AG10803 (cell line): ENCODE measurements at regions not wholly inside any gene's neighbourhood (a gene's known extent, or its start where the extent isn't known, plus 50 kb on each side); places are given as distances from the start of the nearest gene placed in this dataset.

Source experiments
- DNase-seq: peaks from one replicate; pipeline ENCODE4 v3.0.0; 2010; ENCODE audit warnings: low read depth
- H3K4me3 ChIP-seq: 2 replicates; pipeline ENCODE4 v1.5.1; 2011; ENCODE audit warnings: mild to moderate bottlenecking, low read length, control low read depth
- TF ChIP-seq, protein P1 (sequence below): conservative IDR thresholded peaks from 2 replicates; pipeline ENCODE4 v1.5.1; 2011; ENCODE audit warnings: mild to moderate bottlenecking, low read length, control low read depth, inconsistent platforms

DNA sequence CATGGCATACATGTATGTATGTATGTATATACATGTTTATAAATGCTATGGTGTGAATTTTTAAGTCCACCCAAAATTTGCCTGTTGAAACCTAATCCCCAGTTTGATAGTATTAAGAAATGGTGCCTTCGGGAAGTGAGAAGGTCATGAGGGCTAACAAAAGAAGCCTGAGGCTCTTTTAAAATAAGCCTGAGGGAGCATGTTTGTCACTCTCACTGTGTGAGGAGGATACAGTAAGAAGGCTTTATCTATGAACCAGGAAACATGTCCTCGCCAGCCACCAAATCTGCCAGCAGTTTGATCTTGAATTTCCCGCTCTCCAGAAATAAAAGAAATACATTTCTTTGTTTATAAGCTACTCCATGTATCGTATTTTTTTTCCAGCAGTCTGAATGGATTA, 163.0 kb upstream of the LINC00305 start:
- DNase-seq: no peak
- H3K4me3 ChIP-seq: no peak overlapping the region
- TF ChIP-seq, protein P1, sequence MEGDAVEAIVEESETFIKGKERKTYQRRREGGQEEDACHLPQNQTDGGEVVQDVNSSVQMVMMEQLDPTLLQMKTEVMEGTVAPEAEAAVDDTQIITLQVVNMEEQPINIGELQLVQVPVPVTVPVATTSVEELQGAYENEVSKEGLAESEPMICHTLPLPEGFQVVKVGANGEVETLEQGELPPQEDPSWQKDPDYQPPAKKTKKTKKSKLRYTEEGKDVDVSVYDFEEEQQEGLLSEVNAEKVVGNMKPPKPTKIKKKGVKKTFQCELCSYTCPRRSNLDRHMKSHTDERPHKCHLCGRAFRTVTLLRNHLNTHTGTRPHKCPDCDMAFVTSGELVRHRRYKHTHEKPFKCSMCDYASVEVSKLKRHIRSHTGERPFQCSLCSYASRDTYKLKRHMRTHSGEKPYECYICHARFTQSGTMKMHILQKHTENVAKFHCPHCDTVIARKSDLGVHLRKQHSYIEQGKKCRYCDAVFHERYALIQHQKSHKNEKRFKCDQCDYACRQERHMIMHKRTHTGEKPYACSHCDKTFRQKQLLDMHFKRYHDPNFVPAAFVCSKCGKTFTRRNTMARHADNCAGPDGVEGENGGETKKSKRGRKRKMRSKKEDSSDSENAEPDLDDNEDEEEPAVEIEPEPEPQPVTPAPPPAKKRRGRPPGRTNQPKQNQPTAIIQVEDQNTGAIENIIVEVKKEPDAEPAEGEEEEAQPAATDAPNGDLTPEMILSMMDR: no peak

- TF ChIP-seq, protein P1: no peak
- no peak for DNase-seq
- H3K4me3 ChIP-seq: no peak overlapping the region
These were observed 147.0 kb upstream of the LINC00305 start for GRCh38 chr18:64295839-64296238.

- H3K4me3 ChIP-seq: no peak overlapping the region
- TF ChIP-seq, protein P1: no peak
- DNase-seq: no peak
These were observed 146.1 kb upstream of the LINC00305 start for GRCh38 chr18:64294967-64295366.

DNA sequence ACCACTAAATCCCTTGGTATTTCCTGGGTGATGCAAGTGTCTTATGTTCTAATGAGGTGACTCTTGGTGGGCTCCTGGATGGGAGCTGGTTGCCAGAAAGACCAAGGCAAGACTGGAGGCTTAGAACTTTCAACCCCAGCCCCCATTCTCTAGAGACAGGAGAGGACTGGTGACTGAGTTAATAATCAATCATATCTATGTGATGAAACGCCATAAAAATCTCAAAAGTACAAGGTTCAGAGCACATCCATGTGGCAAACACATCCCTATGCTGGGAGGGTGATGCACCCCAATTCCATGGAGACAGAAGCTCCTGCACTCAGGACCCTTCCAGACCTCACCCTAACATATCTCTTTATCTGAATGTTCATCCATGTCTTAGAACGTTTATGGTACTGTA, 139.5 kb upstream of the LINC00305 start:
- TF ChIP-seq, protein P1: no peak
- DNase-seq: no peak
- H3K4me3 ChIP-seq: no peak overlapping the region

GRCh38 chr18:64287926-64288325, 139.0 kb upstream of the LINC00305 start:
- H3K4me3 ChIP-seq: no peak overlapping the region
- TF ChIP-seq, protein P1: no peak
- DNase-seq: no peak

DNA sequence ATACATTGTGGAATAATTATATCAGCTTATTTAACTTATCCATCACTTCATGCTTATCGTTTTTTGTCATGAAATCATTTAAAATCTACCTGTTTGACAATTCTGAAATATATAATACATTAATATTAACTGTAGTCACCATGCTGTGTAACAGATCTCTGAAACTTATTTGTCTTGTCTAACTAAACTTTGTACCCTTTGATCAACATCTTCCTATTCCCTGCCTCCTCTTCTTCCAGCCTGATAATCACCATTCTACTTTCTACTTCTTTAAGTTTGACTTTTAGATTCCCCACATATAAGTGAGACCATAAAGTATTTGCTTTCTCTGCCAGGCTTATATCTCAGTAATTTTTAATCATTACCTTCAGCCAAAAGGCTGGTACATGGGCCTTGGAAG, 134.2 kb upstream of the LINC00305 start:
- TF ChIP-seq, protein P1: no peak
- no peak overlapping the region for H3K4me3 ChIP-seq
- no peak for DNase-seq

- no peak for DNase-seq
- no peak overlapping the region for H3K4me3 ChIP-seq
- TF ChIP-seq, protein P1: no peak
These were observed 129.1 kb upstream of the LINC00305 start for GRCh38 chr18:64278026-64278425.
